ENCODE measurements at regions not wholly inside any gene's neighbourhood (a gene's known extent, or its start where the extent isn't known, plus 50 kb on each side); places are given as distances from the start of the nearest gene placed in this dataset.

- WGBS (ENCODE audit: extremely low coverage, insufficient coverage, insufficient read length) = no CpG with 5 or more reads among the region's 10 CpGs
- H3K9me3 ChIP-seq (ENCODE audit: insufficient read depth, low read depth, low read length) = no peaks in the 10 kb centered on the region
These were observed 123.3 kb upstream of the PHACTR3 start for GRCh38 chr20:59481067-59481466.

GRCh38 chr20:59481477-59482018 lies 122.8 kb upstream of the PHACTR3 start:
- Histone ChIP-seq H2AK5ac (ENCODE audit: low read length) (no peak overlapping the region), H3K79me2 (ENCODE audit: control insufficient read depth, insufficient read depth, low read length, poor library complexity) (no peaks in the 10 kb centered on the region), H3K4ac (ENCODE audit: low read depth, low read length) (no peak overlapping the region), H3K36me3 (ENCODE audit: control insufficient read depth in 1 of 2, insufficient read depth in 2 of 2, low read length in 2 of 2) (no peaks in the 10 kb centered on the region), H3K23ac (ENCODE audit: low read length) (no peak overlapping the region), H2AFZ (ENCODE audit: insufficient read depth, low read length, poor library complexity) (no peak overlapping the region), H3K9ac (ENCODE audit: low read length) (no peak overlapping the region), H3K14ac (ENCODE audit: low read length) (no peak overlapping the region), H3K4me3 (ENCODE audit: low read depth, low read length) (no peak overlapping the region), H2BK120ac (ENCODE audit: insufficient read depth, low read length, poor library complexity) (no peak overlapping the region), H4K91ac (ENCODE audit: low read depth, low read length) (no peak overlapping the region), H2BK5ac (ENCODE audit: low read depth, low read length, poor library complexity) (no peak overlapping the region), H3K79me1 (ENCODE audit: low read length) (no peaks in the 10 kb centered on the region), H4K12ac (ENCODE audit: low read depth, low read length) (no peak overlapping the region), H4K8ac (ENCODE audit: low read depth, low read length) (no peak overlapping the region), H2BK12ac (ENCODE audit: low read length) (no peak overlapping the region), H3K4me1 (ENCODE audit: control insufficient read depth in 1 of 2, insufficient read depth in 2 of 2, low read length in 2 of 2) (no peaks in the 10 kb centered on the region), H3K27ac (ENCODE audit: low read depth, low read length) (no peak overlapping the region), H3K27me3 (ENCODE audit: insufficient read depth, low read length) (no peaks in the 10 kb centered on the region), H3K9me3 (ENCODE audit: insufficient read depth, low read depth, low read length) (no peaks in the 10 kb centered on the region), H3K18ac (ENCODE audit: low read length) (no peak overlapping the region), H3K4me2 (ENCODE audit: low read length) (no peak overlapping the region)
- no peak for DNase-seq
- no CpG with 5 or more reads among the region's 10 CpGs for WGBS (ENCODE audit: extremely low coverage, insufficient coverage, insufficient read length)

More at GRCh38 chr20:59481067-59481466, 123.3 kb upstream of the PHACTR3 start:
- H3K23ac ChIP-seq (ENCODE audit: low read length) = no peak overlapping the region
- H4K91ac ChIP-seq (ENCODE audit: low read depth, low read length) = no peak overlapping the region
- H3K27me3 ChIP-seq (ENCODE audit: insufficient read depth, low read length) = no peaks in the 10 kb centered on the region
- H2AK5ac ChIP-seq (ENCODE audit: low read length) = no peak overlapping the region
- no peaks in the 10 kb centered on the region for H3K36me3 ChIP-seq (ENCODE audit: control insufficient read depth in 1 of 2, insufficient read depth in 2 of 2, low read length in 2 of 2)
- no peaks in the 10 kb centered on the region for H3K79me1 ChIP-seq (ENCODE audit: low read length)
- H3K4ac ChIP-seq (ENCODE audit: low read depth, low read length) = no peak overlapping the region
- no peaks in the 10 kb centered on the region for H3K79me2 ChIP-seq (ENCODE audit: control insufficient read depth, insufficient read depth, low read length, poor library complexity)
- no peak overlapping the region for H3K4me3 ChIP-seq (ENCODE audit: low read depth, low read length)
- H3K4me1 ChIP-seq (ENCODE audit: control insufficient read depth in 1 of 2, insufficient read depth in 2 of 2, low read length in 2 of 2) = no peaks in the 10 kb centered on the region
- no peak overlapping the region for H3K14ac ChIP-seq (ENCODE audit: low read length)
- H2AFZ ChIP-seq (ENCODE audit: insufficient read depth, low read length, poor library complexity) = no peak overlapping the region
- no peak for DNase-seq
- no peak overlapping the region for H4K8ac ChIP-seq (ENCODE audit: low read depth, low read length)
- no peak overlapping the region for H3K4me2 ChIP-seq (ENCODE audit: low read length)
- no peak overlapping the region for H2BK12ac ChIP-seq (ENCODE audit: low read length)
- H3K18ac ChIP-seq (ENCODE audit: low read length) = no peak overlapping the region
- no peak overlapping the region for H2BK5ac ChIP-seq (ENCODE audit: low read depth, low read length, poor library complexity)
- no peak overlapping the region for H3K27ac ChIP-seq (ENCODE audit: low read depth, low read length)
- H4K12ac ChIP-seq (ENCODE audit: low read depth, low read length) = no peak overlapping the region
- no peak overlapping the region for H2BK120ac ChIP-seq (ENCODE audit: insufficient read depth, low read length, poor library complexity)
- no peak overlapping the region for H3K9ac ChIP-seq (ENCODE audit: low read length)

DNA sequence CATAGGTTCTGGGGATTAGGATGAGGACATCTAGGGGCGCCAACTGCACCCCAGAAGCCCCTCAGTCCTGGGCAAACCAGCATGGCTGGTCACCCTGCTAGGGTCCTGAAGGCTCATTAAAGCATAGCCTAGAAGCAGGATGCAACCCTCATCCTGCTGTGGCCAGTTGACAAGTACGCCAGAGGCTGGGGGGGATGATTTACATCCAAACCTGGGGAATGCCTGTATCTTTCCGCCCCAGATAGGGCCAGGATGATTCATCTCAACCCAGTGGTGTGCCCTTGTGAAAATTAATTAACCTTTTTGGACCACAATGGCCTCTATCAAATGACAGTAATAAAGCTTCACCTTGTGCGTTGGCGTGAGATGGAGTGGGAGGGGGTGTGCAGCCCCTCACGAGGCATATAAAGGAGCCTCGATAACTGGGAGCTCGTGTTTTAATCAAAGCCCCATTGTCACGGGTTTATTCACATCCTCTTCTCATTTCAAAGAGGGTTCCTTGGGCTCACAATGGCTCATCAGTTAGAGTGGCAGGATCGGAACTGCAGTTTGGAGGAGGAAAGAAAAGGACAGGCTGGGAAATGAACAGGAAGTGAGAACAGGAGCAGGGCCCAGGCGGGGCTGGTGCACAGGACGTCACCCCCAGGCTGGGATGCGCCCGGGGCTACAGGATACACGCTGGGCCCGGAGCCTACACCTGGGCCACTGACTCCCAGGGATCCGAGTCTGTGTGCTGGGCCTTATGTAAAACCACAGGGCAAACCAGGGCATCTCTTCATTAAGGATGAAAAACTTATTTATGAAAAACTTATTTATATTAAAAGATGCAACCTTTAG lies 121.8 kb upstream of the PHACTR3 start:
- Histone ChIP-seq H3K79me2 (ENCODE audit: control insufficient read depth, insufficient read depth, low read length, poor library complexity) (no peaks in the 10 kb centered on the region), H3K4ac (ENCODE audit: low read depth, low read length) (no peak overlapping the region), H3K4me2 (ENCODE audit: low read length) (no peak overlapping the region), H3K18ac (ENCODE audit: low read length) (no peak overlapping the region), H3K36me3 (ENCODE audit: control insufficient read depth in 1 of 2, insufficient read depth in 2 of 2, low read length in 2 of 2) (no peaks in the 10 kb centered on the region), H3K79me1 (ENCODE audit: low read length) (no peaks in the 10 kb centered on the region), H3K14ac (ENCODE audit: low read length) (no peak overlapping the region), H2AK5ac (ENCODE audit: low read length) (no peak overlapping the region), H3K4me3 (ENCODE audit: low read depth, low read length) (no peak overlapping the region), H3K27ac (ENCODE audit: low read depth, low read length) (no peak overlapping the region), H4K12ac (ENCODE audit: low read depth, low read length) (no peak overlapping the region), H4K8ac (ENCODE audit: low read depth, low read length) (no peak overlapping the region), H3K23ac (ENCODE audit: low read length) (no peak overlapping the region), H3K9me3 (ENCODE audit: insufficient read depth, low read depth, low read length) (no peaks in the 10 kb centered on the region), H2BK5ac (ENCODE audit: low read depth, low read length, poor library complexity) (no peak overlapping the region), H2BK120ac (ENCODE audit: insufficient read depth, low read length, poor library complexity) (no peak overlapping the region), H3K4me1 (ENCODE audit: control insufficient read depth in 1 of 2, insufficient read depth in 2 of 2, low read length in 2 of 2) (no peaks in the 10 kb centered on the region), H2BK12ac (ENCODE audit: low read length) (no peak overlapping the region), H4K91ac (ENCODE audit: low read depth, low read length) (no peak overlapping the region), H3K27me3 (ENCODE audit: insufficient read depth, low read length) (no peaks in the 10 kb centered on the region), H3K9ac (ENCODE audit: low read length) (no peak overlapping the region), H2AFZ (ENCODE audit: insufficient read depth, low read length, poor library complexity) (no peak overlapping the region)
- no CpG with 5 or more reads among the region's 17 CpGs for WGBS (ENCODE audit: extremely low coverage, insufficient coverage, insufficient read length)
- no peak for DNase-seq

GRCh38 chr20:59483481-59483880 lies 120.9 kb upstream of the PHACTR3 start:
- Histone ChIP-seq H3K27me3 (ENCODE audit: insufficient read depth, low read length) (no peaks in the 10 kb centered on the region), H4K91ac (ENCODE audit: low read depth, low read length) (no peak overlapping the region), H2BK5ac (ENCODE audit: low read depth, low read length, poor library complexity) (no peak overlapping the region), H3K36me3 (ENCODE audit: control insufficient read depth in 1 of 2, insufficient read depth in 2 of 2, low read length in 2 of 2) (no peaks in the 10 kb centered on the region), H3K18ac (ENCODE audit: low read length) (no peak overlapping the region), H3K14ac (ENCODE audit: low read length) (no peak overlapping the region), H3K4ac (ENCODE audit: low read depth, low read length) (no peak overlapping the region), H3K9ac (ENCODE audit: low read length) (no peak overlapping the region), H4K12ac (ENCODE audit: low read depth, low read length) (no peak overlapping the region), H3K79me2 (ENCODE audit: control insufficient read depth, insufficient read depth, low read length, poor library complexity) (no peaks in the 10 kb centered on the region), H3K9me3 (ENCODE audit: insufficient read depth, low read depth, low read length) (no peaks in the 10 kb centered on the region), H3K4me2 (ENCODE audit: low read length) (no peak overlapping the region), H2BK120ac (ENCODE audit: insufficient read depth, low read length, poor library complexity) (no peak overlapping the region), H3K79me1 (ENCODE audit: low read length) (no peaks in the 10 kb centered on the region), H3K27ac (ENCODE audit: low read depth, low read length) (no peak overlapping the region), H4K8ac (ENCODE audit: low read depth, low read length) (no peak overlapping the region), H2BK12ac (ENCODE audit: low read length) (no peak overlapping the region), H3K23ac (ENCODE audit: low read length) (no peak overlapping the region), H3K4me3 (ENCODE audit: low read depth, low read length) (no peak overlapping the region), H2AK5ac (ENCODE audit: low read length) (no peak overlapping the region), H2AFZ (ENCODE audit: insufficient read depth, low read length, poor library complexity) (no peak overlapping the region), H3K4me1 (ENCODE audit: control insufficient read depth in 1 of 2, insufficient read depth in 2 of 2, low read length in 2 of 2) (no peaks in the 10 kb centered on the region)
- no CpG with 5 or more reads among the region's 5 CpGs for WGBS (ENCODE audit: extremely low coverage, insufficient coverage, insufficient read length)
- DNase-seq = no peak
